UCSD-AML1 (cell line): ENCODE measurements at regions not wholly inside any gene's neighbourhood (a gene's known extent, or its start where the extent isn't known, plus 50 kb on each side); places are given as distances from the start of the nearest gene placed in this dataset.
A peak's percentile ranks its signal among the peaks of the same experiment; 100 is the strongest.

ENCODE experiments used
- DNase-seq: peaks from one replicate; lab custom pipeline; 2025; ENCODE audit not compliant: unreplicated experiment; lab: John Stamatoyannopoulos, UW

GRCh38 chr4:184310881-184311709 is 93.4 kb upstream of the ENPP6 start:
- DNase-seq = no peak

DNA sequence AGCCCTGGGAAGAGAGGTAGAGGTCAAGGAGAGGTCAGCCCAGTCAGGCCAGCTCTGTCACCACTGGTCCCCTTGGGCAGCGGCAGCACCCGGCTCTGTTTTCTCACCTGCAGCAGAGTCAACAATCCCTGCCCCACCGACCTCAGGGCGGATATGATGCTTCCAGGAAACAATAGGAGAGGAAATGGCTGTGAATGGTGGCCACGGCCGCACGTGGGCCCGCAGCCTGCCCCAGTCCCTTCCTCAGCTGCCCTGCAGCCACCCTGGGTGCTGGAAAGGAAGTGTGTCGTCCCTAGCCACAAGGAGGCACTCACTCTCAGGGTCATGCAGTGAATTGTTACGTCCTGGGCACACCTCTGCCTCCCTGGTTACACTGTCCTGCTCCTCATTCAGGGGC is 92.5 kb upstream of the ENPP6 start:
- DNase-seq = peak; percentile 61

DNA sequence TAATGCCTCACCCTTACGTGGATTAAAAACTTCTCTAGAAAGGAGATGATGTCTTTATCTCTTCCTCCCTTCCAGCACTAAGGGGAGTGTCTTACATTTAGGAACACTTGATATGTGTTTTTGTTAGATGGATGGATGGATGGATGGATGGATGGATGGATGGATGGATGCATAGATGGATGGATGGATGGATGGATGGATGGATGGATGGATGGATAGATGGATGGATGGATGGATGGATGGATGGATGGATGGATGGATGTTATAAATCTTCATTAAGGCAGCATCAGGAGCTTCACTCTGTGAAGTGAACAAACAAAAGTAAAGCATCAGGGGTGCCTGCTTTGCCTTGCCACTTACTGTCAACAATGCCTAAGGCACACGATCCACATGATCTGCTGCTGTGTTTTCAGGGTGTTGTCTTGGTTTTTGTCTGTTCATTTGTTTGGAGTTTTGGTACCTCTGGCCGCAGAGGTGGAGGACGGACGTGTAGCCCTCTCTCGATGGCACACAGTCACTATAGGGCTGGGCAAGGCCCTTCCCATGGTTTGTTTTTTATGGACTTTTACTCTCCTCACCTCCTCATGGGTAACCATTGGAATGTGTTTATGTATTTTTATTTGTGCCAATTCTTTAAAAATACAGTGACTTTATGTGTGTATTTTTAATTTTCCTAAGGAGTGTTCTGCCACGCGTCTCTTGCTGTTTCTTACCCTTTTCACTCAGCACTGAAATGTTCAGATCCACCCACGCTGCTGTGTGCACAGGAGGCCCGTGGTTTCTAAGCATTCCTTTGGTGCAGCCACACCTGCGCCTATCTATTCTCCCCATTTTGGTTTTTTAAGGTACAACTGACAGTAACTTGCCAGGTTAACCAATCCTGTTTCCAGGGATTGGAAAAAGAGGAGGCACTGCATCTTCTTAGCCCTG is 91.8 kb upstream of the ENPP6 start:
- DNase-seq = no peak

- DNase-seq = no peak
Measured at GRCh38 chr4:184306949-184307348, 89.3 kb upstream of the ENPP6 start.

GRCh38 chr4:184306470-184306869 is 88.8 kb upstream of the ENPP6 start:
- DNase-seq = no peak

DNA sequence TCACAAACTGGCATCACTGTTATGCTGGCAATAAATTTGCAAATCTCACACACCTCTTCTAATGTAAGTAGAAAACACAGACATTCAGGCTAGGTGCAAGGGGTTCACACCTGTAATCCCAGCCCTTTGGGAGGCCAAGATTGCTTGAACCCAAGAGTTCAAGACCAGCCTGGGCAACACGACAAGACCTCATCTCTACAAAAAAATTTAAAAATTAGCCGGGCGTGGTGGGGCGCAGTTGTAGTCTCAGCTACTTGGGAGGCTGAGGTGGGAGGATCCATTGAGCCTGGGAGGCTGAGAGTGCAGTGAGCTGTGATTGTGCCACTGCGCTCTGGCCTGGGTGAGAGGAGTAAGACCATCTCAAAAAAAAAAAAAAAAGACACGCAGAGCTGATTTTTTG is 83.1 kb upstream of the ENPP6 start:
- DNase-seq = no peak

DNA sequence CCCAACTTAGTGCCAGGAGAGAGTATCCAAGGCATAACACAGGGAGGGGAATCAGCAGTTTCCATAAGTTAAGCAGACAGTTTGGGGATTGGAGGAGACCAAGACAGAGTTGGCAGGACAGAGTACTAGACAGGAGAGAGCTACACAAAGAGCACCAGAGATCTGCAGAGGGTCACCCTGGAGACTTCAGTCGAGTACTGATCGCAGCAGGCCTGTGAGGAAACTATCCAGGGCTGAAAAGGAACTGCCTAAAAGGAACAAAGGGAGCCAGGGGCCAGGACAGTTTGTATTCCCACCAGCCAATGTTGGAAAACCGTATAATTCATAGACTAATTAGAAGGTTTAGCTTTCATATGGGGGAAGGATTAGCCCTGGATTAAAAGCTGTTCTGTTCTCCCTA is 80.6 kb upstream of the ENPP6 start:
- no peak for DNase-seq

DNA sequence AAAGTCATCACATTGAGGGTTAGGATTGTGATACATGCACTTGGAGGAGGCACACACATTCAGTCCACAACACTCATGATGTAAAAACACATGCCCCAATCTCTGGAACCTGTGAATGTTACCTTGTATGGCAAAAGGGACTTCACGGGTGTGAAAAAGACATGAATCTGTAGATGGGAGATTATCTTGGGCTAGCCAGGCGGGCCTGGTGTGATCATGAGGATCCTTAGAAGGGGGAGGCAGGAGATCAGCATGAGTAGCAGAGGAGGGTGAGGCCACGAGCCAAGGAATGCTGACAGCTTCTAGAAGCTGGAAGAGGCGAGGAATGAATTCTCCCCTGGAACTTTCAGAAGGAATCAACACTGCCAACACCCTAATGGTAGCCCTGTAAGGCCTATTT is 77.5 kb upstream of the ENPP6 start:
- DNase-seq = no peak

- no peak for DNase-seq
Measured at GRCh38 chr4:184294606-184295133, 77.0 kb upstream of the ENPP6 start.

- peak; percentile 23 for DNase-seq
Measured at GRCh38 chr4:184293552-184293951, 75.9 kb upstream of the ENPP6 start.

- no peak for DNase-seq
Measured at GRCh38 chr4:184292877-184293276, 75.2 kb upstream of the ENPP6 start.

DNA sequence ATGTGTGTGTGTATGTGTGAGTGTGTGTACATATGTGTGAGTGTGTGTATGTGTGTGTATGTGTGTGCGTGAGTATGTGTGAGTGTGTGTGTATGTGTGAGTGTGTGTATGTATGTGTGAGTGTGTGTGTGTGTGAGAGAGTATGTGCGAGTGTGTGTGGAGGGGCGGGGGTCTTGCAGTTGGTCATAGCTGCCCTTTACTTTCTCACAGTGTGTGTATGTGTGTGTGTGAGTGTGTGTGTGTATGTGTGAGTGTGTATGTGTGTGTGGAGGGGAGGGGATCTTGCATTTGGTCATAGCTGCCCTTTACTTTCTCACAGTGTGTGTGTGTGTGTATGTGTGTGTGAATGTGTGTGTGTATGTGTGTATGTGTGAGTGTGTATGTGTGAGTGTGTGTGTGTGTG is 74.8 kb upstream of the ENPP6 start:
- DNase-seq = no peak

DNA sequence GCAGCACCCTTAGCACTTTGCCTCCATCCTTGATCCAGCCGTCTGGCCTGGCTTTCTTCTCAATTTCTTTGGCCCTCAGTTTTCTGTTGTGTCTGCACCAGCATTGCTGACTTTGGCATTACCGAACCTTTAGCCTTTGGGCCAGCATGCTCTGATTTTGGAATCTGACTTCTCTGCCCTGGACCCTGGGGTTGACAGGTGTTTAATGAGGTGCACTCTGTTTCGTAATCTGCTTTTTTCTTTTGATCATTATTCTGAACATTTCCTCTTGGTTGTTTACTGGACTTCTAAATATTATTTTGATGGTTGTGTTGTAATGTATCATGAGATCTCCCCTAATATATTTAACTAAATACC is 71.5 kb upstream of the ENPP6 start:
- no peak for DNase-seq

GRCh38 chr4:184288451-184289178 is 70.9 kb upstream of the ENPP6 start:
- DNase-seq = no peak

DNA sequence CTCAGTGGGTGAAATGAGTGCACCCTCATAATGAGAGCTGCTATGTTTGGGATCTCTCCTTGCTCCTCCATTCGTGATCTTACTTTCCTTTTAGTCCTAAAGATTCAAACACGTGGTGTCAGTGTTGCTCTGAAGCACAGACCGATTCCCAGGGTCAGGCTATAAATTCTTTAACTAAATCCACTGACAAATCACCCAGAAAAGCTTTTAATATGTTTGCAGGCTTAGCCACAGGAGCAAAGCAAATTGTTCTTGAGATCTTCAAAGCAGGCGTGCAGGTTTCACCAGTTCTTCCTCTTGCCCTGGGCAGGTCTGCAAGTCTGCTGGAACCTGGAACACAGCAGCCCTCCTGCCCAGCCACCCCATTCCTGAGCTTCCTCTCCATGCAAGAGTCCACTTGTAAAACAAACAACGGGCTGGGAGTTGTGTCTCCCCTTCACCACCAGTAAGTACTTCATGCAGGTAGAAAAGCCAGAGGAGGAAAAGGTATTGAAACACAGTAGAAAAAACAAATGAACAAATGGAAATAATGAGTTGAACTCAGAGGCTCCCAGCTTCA is 70.1 kb upstream of the ENPP6 start:
- DNase-seq = no peak

DNA sequence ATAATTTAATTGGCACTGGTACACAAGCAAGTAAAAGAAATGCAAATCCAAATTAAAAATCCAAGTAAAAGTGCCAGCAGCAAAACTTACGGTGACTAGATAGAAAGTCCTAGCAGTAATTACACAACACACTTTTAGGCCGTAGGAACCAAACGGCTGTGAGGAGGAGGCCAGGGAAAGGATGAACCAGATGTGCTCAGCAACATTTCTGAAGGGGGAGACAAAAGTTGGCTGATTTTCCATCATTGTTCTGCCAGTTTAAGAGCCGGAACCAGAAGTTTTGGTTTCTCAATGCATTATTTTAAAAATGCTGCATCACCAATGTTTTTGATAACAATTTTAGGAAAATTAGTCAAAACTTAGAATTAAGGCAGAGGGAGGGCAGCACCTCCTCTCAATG is 68.7 kb upstream of the ENPP6 start:
- DNase-seq = no peak

DNA sequence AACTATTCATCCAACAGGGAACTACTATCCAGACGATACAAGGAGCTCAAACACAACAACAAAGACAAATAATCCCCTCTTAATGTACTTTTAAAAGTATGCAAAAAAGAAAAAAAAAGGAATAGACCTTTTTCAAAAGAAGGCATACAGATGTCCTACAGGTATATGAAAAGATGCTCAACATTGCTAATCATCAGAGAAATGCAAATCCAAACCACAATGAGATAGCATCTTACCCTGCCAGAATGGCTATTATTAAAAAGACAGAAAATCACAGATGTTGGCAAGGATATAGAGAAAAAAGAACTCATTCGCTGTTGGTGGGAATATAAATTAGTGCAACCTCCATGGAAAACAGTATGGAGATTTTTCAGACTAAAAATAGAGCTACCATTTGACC is 67.1 kb upstream of the ENPP6 start:
- no peak for DNase-seq

DNA sequence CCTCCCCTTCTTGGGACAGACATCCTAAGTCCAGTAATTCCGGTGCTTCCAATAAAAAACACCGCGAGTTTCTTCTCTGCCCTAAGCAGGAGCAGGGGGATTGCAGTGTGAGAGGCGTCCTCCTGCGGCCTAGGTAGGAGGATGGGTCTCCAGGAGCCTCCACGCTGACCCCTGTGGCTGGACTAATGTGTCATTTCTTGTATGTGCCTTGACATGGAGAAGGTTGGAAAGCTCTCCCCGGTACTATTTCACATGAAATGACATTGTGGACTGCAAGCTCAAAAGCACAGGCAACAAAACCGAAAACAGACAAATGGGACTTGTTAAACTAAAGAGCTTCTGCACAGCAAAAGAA is 66.6 kb upstream of the ENPP6 start:
- DNase-seq = no peak

DNA sequence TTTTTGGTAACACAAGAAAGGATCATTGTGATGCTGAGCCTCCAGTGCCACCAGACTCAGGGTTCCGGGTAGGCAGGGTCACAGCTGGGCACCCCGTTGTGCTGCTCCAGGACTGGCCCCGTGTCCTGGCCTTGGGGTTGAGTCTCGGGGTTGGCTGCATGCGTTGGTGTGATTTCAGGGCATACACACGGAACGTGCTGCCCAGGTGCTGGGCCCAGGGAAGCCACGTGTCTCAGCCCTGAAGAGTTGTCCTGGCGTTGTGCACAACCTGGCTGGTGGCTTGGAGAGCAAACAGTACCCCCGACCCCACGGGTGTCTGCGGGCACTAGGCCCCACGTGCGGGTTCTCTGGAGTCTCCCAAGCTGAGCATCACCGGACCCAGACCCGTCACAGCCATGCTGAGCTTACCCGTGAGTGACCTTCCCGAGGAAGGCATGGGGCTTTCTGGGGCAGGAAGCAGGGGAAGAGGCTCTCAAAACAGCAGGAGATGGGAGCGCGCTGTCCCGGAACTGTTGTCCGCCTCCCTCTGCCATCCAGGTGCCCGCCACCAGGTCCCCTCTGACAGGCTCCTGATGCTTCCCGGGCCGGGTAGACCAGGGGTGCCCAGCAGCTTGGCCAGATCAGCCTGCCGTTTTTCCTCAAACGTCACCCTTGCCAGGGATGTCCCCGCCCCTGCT is 66.1 kb upstream of the ENPP6 start:
- no peak for DNase-seq

DNA sequence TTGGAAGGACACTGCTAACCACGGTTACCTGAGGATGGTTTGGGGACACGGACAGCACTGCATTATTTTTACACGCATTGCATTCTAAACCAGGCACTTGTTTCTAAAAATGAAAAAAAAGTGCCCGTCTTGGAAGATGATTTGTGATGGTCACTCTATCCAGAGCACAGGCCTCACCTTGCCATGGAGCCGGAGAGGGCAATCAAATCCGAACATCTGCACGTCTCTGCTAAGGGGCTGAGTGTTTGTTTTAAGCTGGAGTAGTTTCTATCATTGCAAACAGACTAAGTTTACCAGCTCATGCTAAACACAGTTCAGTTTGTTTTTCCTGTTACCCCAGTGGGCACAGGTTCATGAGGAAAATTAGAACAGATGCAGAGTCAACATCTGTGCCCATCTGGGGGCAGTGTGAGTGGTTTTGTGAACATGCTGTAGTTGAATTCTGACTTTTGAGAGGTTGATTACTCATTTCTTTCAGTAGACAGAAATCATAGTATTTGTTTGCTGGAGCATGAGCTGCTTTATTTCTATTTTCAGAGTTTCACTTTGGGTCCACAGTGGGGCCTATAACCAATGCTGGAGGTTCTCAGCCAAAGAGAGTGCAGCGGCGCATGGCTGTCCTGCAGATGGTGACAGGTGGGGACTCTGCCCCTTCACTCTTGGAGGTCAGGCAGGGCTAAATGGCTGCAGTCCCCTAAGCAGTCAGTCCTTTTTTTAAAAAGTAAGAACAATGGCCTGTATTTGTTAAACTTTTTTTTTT is 65.4 kb upstream of the ENPP6 start:
- no peak for DNase-seq
